VCaP (cell line): ENCODE measurements at regions not wholly inside any gene's neighbourhood (a gene's known extent, or its start where the extent isn't known, plus 50 kb on each side); places are given as distances from the start of the nearest gene placed in this dataset.
A peak's percentile ranks its signal among the peaks of the same experiment; 100 is the strongest.

ENCODE experiments used
- H3K27ac ChIP-seq: fragments of 450-650 bp; 2 replicates; pipeline ENCODE4 v1.5.1; 2017
- TF ChIP-seq, protein P1 (sequence below): fragments of 450-650 bp; conservative IDR thresholded peaks from 2 replicates; pipeline ENCODE4 v1.5.1; 2017; ENCODE audit warnings: mild to moderate bottlenecking, moderate library complexity

DNA sequence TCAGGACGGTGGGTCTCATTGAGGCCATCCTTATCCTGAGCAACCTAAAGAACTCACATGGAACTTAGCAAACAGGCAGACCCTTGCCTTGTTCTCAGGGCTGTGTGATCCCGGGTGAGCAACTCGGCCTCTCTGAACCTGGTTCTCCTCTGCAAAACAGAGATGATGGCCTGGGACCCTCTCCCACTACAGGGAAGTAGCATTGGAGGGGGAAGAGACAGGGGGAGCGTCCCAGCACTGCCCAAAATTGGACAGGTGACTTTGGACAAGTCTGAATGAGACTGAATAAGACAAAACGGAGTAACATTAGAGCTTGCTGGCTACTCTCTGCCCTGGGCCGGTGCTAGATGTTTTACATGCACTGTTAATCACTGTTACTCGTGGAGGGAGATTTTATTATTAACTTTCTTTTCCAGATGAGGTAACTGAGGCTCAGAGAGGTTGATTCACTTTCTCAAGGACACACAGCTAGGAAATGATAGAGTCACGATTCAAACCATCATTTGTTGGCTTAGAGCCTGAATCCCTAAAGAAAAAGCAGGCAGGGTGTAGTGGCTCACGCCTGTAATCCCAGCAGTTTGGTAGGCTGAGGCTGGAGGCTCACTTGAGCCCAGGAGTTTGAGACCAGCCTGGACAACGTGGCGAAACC is 136.4 kb downstream of the C9orf50 start:
- TF ChIP-seq, protein P1, sequence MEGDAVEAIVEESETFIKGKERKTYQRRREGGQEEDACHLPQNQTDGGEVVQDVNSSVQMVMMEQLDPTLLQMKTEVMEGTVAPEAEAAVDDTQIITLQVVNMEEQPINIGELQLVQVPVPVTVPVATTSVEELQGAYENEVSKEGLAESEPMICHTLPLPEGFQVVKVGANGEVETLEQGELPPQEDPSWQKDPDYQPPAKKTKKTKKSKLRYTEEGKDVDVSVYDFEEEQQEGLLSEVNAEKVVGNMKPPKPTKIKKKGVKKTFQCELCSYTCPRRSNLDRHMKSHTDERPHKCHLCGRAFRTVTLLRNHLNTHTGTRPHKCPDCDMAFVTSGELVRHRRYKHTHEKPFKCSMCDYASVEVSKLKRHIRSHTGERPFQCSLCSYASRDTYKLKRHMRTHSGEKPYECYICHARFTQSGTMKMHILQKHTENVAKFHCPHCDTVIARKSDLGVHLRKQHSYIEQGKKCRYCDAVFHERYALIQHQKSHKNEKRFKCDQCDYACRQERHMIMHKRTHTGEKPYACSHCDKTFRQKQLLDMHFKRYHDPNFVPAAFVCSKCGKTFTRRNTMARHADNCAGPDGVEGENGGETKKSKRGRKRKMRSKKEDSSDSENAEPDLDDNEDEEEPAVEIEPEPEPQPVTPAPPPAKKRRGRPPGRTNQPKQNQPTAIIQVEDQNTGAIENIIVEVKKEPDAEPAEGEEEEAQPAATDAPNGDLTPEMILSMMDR: no peak
- peak overlapping the region; percentile 100 for H3K27ac ChIP-seq

DNA sequence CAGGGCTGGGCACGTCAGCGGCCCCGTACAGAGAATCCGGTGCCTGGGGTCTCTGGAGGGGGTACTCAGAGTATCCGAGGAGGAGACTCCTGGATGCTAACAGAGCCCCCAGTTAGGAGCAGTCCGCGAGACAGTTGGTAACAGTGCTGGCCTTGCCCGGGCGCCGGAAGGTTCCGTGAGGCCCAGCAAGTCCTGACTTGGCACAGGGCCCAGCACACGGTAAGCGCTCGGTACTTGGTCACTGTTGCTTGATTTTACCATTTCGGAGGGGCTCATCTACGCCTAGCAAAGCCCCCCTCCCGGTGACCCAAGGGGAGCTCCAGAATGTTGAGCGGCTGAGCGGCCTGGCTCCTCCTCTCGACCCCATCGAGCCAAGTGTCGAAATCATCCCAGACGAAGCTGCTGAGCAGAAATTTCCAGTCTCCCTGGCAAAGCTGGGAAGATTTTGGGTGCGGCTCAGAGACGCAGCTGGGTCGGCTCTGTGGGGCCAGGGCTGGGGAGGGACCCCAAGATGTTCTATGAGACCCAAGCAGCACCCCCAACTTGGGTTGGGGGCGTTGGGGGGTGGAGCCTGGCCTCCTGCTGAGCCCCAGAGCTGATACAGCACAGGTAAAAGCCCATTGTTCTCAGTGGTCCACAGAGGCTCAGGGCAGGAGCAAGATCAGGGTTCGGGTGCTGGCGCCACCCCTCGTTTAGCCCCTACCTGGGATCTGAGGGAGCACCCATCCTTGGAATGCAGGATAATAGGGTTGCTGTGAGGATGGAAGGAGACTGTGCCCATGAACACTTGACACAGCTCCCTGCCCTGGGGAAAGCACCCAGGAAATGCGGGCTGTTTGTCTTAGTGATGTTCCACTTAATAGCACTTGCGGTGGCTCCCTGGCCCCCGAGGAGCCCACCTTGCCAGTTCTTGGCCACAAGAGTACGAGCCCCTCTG is 137.2 kb downstream of the C9orf50 start:
- TF ChIP-seq, protein P1: no peak

GRCh38 chr9:129482521-129483414 is 138.1 kb downstream of the C9orf50 start:
- TF ChIP-seq, protein P1: no peak
- peak overlapping the region; percentile 100 for H3K27ac ChIP-seq

More for the DNA sequence above, 137.2 kb downstream of the C9orf50 start:
- peak overlapping the region; percentile 100 for H3K27ac ChIP-seq

GRCh38 chr9:129481810-129482511 is 138.9 kb downstream of the C9orf50 start:
- TF ChIP-seq, protein P1: peak; percentile 21
- H3K27ac ChIP-seq: peak overlapping the region; percentile 100

GRCh38 chr9:129481424-129481809 is 139.5 kb downstream of the C9orf50 start:
- TF ChIP-seq, protein P1: no peak

GRCh38 chr9:129480745-129481144 is 140.2 kb downstream of the C9orf50 start:
- TF ChIP-seq, protein P1: no peak
- H3K27ac ChIP-seq: peak overlapping the region; percentile 100

More at GRCh38 chr9:129481424-129481809, 139.5 kb downstream of the C9orf50 start:
- peak overlapping the region; percentile 100 for H3K27ac ChIP-seq
